ENCODE measurements at regions not wholly inside any gene's neighbourhood (a gene's known extent, or its start where the extent isn't known, plus 50 kb on each side); places are given as distances from the start of the nearest gene placed in this dataset.

GRCh38 chr20:41879123-41879522 is 260.9 kb upstream of the CHD6 start:
- DNase-seq = no peak

- DNase-seq = no peak
These were observed 259.7 kb upstream of the CHD6 start for GRCh38 chr20:41877911-41878310.

GRCh38 chr20:41874658-41875057 is 256.5 kb upstream of the CHD6 start:
- DNase-seq = no peak

- no peak for DNase-seq
These were observed 254.8 kb upstream of the CHD6 start for GRCh38 chr20:41872930-41873329.

- DNase-seq = no peak
These were observed 252.8 kb upstream of the CHD6 start for GRCh38 chr20:41870869-41871462.

GRCh38 chr20:41869261-41869660 is 251.1 kb upstream of the CHD6 start:
- no peak for DNase-seq

- DNase-seq = no peak
These were observed 247.8 kb upstream of the CHD6 start for GRCh38 chr20:41865938-41866337.

GRCh38 chr20:41862476-41862875 is 244.3 kb upstream of the CHD6 start:
- no peak for DNase-seq

GRCh38 chr20:41861772-41862422 is 243.7 kb upstream of the CHD6 start:
- DNase-seq = no peak

GRCh38 chr20:41854765-41855164 is 236.6 kb upstream of the CHD6 start:
- peak; percentile 0 for DNase-seq

- DNase-seq = no peak
These were observed 235.6 kb upstream of the CHD6 start for GRCh38 chr20:41853806-41854205.

GRCh38 chr20:41848180-41848579 is 230.0 kb upstream of the CHD6 start:
- DNase-seq = no peak

GRCh38 chr20:41837669-41838224 is 219.6 kb upstream of the CHD6 start:
- DNase-seq = no peak

GRCh38 chr20:41833739-41834138 is 215.6 kb upstream of the CHD6 start:
- DNase-seq = no peak

- no peak for DNase-seq
These were observed 212.5 kb upstream of the CHD6 start for GRCh38 chr20:41830702-41831101.

GRCh38 chr20:41819436-41819835 is 201.3 kb upstream of the CHD6 start:
- DNase-seq = no peak

GRCh38 chr20:41818991-41819390 is 200.8 kb upstream of the CHD6 start:
- DNase-seq = no peak

- DNase-seq = no peak
These were observed 200.2 kb upstream of the CHD6 start for GRCh38 chr20:41818369-41818768.

- no peak for DNase-seq
These were observed 193.3 kb upstream of the CHD6 start for GRCh38 chr20:41811456-41811855.

GRCh38 chr20:41800040-41800439 is 181.9 kb upstream of the CHD6 start:
- DNase-seq = no peak

GRCh38 chr20:41798930-41799502 is 180.8 kb upstream of the CHD6 start:
- no peak for DNase-seq

GRCh38 chr20:41786158-41786557 is 168.0 kb upstream of the CHD6 start:
- DNase-seq = no peak

GRCh38 chr20:41784209-41784958 is 166.2 kb upstream of the CHD6 start:
- DNase-seq = no peak

Data from suppressor macrophage treated with lipopolysaccharide for 4 hours (primary cell).